Neural cell (in vitro differentiated cells): ENCODE measurements at regions not wholly inside any gene's neighbourhood (a gene's known extent, or its start where the extent isn't known, plus 50 kb on each side); places are given as distances from the start of the nearest gene placed in this dataset.

ENCODE experiments used
- H2AFZ ChIP-seq: fragments of 200-600, 300-800 bp; sonication (generic), shearing (Covaris generic); 2 replicates; pipeline ENCODE4 v1.6.0; 2014; ENCODE audit warnings: low read depth, mild to moderate bottlenecking, antibody characterized with exemption, low read length, moderate library complexity
- H3F3A ChIP-seq: fragments of 200-600 bp; shearing (Covaris generic); 2 replicates; pipeline ENCODE4 v1.6.1; 2016; ENCODE audit warnings: mild to moderate bottlenecking, moderate library complexity, mixed read lengths, antibody characterized with exemption, low read length; ENCODE audit not compliant: insufficient read depth, poor library complexity, severe bottlenecking
- H3K27ac ChIP-seq: fragments of 200-600, 300-800 bp; sonication (generic), shearing (Covaris generic); 2 replicates; pipeline ENCODE4 v1.5.1; 2014; ENCODE audit warnings: mild to moderate bottlenecking, low read length, moderate library complexity
- H3K27me3 ChIP-seq: fragments of 300-800, 200-600 bp; sonication (generic), shearing (Covaris generic); 2 replicates; pipeline ENCODE4 v1.6.0; 2014; ENCODE audit warnings: mild to moderate bottlenecking, low read depth, low read length, moderate library complexity; ENCODE audit not compliant: insufficient read depth
- H3K36me3 ChIP-seq: fragments of 300-800, 200-600 bp; sonication (generic), shearing (Covaris generic); 2 replicates; pipeline ENCODE4 v1.5.1; 2014; ENCODE audit warnings: mild to moderate bottlenecking, antibody characterized with exemption, low read length, moderate library complexity; ENCODE audit not compliant: insufficient read depth
- H3K4me2 ChIP-seq: fragments of 300-800, 200-600 bp; sonication (generic), shearing (Covaris generic); 2 replicates; pipeline ENCODE4 v1.6.0; 2014; ENCODE audit warnings: mild to moderate bottlenecking, low read length
- H3K4me3 ChIP-seq: fragments of 300-800, 200-600 bp; sonication (generic), shearing (Covaris generic); 2 replicates; pipeline ENCODE4 v1.5.1; 2014; ENCODE audit warnings: mild to moderate bottlenecking, low read length, moderate library complexity
- H3K79me2 ChIP-seq: fragments of 200-600 bp; shearing (Covaris generic); replicated peaks from 2 replicates; pipeline ENCODE4 v1.6.0; 2014; ENCODE audit warnings: mild to moderate bottlenecking, low read length, moderate library complexity; ENCODE audit not compliant: insufficient read depth
- H3K9ac ChIP-seq: fragments of 300-800, 200-600 bp; sonication (generic), shearing (Covaris generic); 2 replicates; pipeline ENCODE4 v1.6.1; 2016; ENCODE audit warnings: mild to moderate bottlenecking, low read length, mixed read lengths
- H3K9me2 ChIP-seq: fragments of 200-600 bp; shearing (Covaris generic); 2 replicates; pipeline ENCODE4 v1.6.1; 2016; ENCODE audit warnings: mild to moderate bottlenecking, low read length, mixed read lengths; ENCODE audit not compliant: insufficient read depth
- H3K9me3 ChIP-seq: fragments of 200-600, 300-800 bp; sonication (generic), shearing (Covaris generic); 2 replicates; pipeline ENCODE4 v1.6.1; 2016; ENCODE audit warnings: mild to moderate bottlenecking, mixed run types, low read length, moderate library complexity, mixed read lengths
- H4K20me1 ChIP-seq: fragments of 200-600 bp; shearing (Covaris generic); 2 replicates; pipeline ENCODE4 v1.6.1; 2016; ENCODE audit warnings: mild to moderate bottlenecking, mixed run types; ENCODE audit not compliant: insufficient read depth
- EP300 ChIP-seq: fragments of 450-650 bp; conservative IDR thresholded peaks from 2 replicates; pipeline ENCODE4 v1.6.1; 2014; ENCODE audit warnings: antibody characterized with exemption, mild to moderate bottlenecking, moderate library complexity; ENCODE audit not compliant: poor library complexity, severe bottlenecking
- EZH2 ChIP-seq: fragments of 200-600, 300-800 bp; shearing (Covaris generic), sonication (generic); IDR thresholded peaks from 2 replicates; pipeline ENCODE4 v1.6.1; 2014; ENCODE audit warnings: antibody characterized with exemption, low read length, borderline replicate concordance, mild to moderate bottlenecking; ENCODE audit not compliant: insufficient read depth, poor library complexity, severe bottlenecking
- MXI1 ChIP-seq: fragments of 450-650 bp; conservative IDR thresholded peaks from 2 replicates; pipeline ENCODE4 v1.6.1; 2014; ENCODE audit warnings: antibody characterized with exemption, mild to moderate bottlenecking; ENCODE audit not compliant: poor library complexity, severe bottlenecking
- POLR2AphosphoS5 ChIP-seq: IDR thresholded peaks from 2 replicates; pipeline ENCODE4 v1.6.1; 2012
- RAD21 ChIP-seq: fragments of 450-650 bp; conservative IDR thresholded peaks from 2 replicates; pipeline ENCODE4 v1.6.1; 2014; ENCODE audit warnings: antibody characterized with exemption, mild to moderate bottlenecking, moderate library complexity
- SMC3 ChIP-seq: fragments of 450-650 bp; conservative IDR thresholded peaks from 2 replicates; pipeline ENCODE4 v1.6.1; 2014; ENCODE audit warnings: antibody characterized with exemption, mild to moderate bottlenecking, moderate library complexity; ENCODE audit not compliant: poor library complexity
- TAF1 ChIP-seq: IDR thresholded peaks from 2 replicates; pipeline ENCODE4 v1.6.1; 2012; ENCODE audit warnings: low read depth
- TF ChIP-seq, protein P1 (sequence below): IDR thresholded peaks from 2 replicates; pipeline ENCODE4 v1.6.1; 2012; ENCODE audit warnings: borderline replicate concordance
- TF ChIP-seq, protein P2 (sequence below): fragments of 450-650 bp; IDR thresholded peaks from 2 replicates; pipeline ENCODE4 v1.5.1; 2014; ENCODE audit warnings: antibody characterized with exemption, mild to moderate bottlenecking, moderate library complexity; ENCODE audit not compliant: poor library complexity, severe bottlenecking

- Histone ChIP-seq H3K4me2 (no peak overlapping the region), H2AFZ (no peak overlapping the region)
Observed at GRCh38 chr10:130741901-130742855, 569.3 kb downstream of the TCERG1L start.

GRCh38 chr10:130742941-130743675, 568.4 kb downstream of the TCERG1L start:
- no peak overlapping the region for H2AFZ ChIP-seq
- no peak for TF ChIP-seq POLR2AphosphoS5
- no peak for TF ChIP-seq TAF1
- H3K27me3 ChIP-seq, result no peaks in the 10 kb centered on the region
- no peaks in the 10 kb centered on the region for H3K9me3 ChIP-seq
- no peaks in the 10 kb centered on the region for H3K79me2 ChIP-seq
- H4K20me1 ChIP-seq, result no peaks in the 10 kb centered on the region
- no peak overlapping the region for H3K27ac ChIP-seq
- no peaks in the 10 kb centered on the region for H3F3A ChIP-seq
- no peak overlapping the region for H3K4me3 ChIP-seq
- no peaks in the 10 kb centered on the region for H3K36me3 ChIP-seq
- no peak overlapping the region for H3K9ac ChIP-seq
- no peak overlapping the region for H3K4me2 ChIP-seq
- H3K9me2 ChIP-seq, result no peaks in the 10 kb centered on the region

More at GRCh38 chr10:130741901-130742855, 569.3 kb downstream of the TCERG1L start:
- Histone ChIP-seq H3K9me3 (no peaks in the 10 kb centered on the region), H3K9ac (no peak overlapping the region), H3K79me2 (no peaks in the 10 kb centered on the region), H3K4me3 (no peak overlapping the region), H3K9me2 (no peaks in the 10 kb centered on the region), H4K20me1 (no peaks in the 10 kb centered on the region), H3K27me3 (no peaks in the 10 kb centered on the region), H3K36me3 (no peaks in the 10 kb centered on the region), H3K27ac (no peak overlapping the region), H3F3A (no peaks in the 10 kb centered on the region)
- TF ChIP-seq, protein P1, sequence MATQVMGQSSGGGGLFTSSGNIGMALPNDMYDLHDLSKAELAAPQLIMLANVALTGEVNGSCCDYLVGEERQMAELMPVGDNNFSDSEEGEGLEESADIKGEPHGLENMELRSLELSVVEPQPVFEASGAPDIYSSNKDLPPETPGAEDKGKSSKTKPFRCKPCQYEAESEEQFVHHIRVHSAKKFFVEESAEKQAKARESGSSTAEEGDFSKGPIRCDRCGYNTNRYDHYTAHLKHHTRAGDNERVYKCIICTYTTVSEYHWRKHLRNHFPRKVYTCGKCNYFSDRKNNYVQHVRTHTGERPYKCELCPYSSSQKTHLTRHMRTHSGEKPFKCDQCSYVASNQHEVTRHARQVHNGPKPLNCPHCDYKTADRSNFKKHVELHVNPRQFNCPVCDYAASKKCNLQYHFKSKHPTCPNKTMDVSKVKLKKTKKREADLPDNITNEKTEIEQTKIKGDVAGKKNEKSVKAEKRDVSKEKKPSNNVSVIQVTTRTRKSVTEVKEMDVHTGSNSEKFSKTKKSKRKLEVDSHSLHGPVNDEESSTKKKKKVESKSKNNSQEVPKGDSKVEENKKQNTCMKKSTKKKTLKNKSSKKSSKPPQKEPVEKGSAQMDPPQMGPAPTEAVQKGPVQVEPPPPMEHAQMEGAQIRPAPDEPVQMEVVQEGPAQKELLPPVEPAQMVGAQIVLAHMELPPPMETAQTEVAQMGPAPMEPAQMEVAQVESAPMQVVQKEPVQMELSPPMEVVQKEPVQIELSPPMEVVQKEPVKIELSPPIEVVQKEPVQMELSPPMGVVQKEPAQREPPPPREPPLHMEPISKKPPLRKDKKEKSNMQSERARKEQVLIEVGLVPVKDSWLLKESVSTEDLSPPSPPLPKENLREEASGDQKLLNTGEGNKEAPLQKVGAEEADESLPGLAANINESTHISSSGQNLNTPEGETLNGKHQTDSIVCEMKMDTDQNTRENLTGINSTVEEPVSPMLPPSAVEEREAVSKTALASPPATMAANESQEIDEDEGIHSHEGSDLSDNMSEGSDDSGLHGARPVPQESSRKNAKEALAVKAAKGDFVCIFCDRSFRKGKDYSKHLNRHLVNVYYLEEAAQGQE, result no peak
- TF ChIP-seq EZH2, result no peak
- TF ChIP-seq EP300, result no peak
- TF ChIP-seq RAD21, result no peak
- TF ChIP-seq TAF1, result no peak
- TF ChIP-seq POLR2AphosphoS5, result no peak
- TF ChIP-seq, protein P2, sequence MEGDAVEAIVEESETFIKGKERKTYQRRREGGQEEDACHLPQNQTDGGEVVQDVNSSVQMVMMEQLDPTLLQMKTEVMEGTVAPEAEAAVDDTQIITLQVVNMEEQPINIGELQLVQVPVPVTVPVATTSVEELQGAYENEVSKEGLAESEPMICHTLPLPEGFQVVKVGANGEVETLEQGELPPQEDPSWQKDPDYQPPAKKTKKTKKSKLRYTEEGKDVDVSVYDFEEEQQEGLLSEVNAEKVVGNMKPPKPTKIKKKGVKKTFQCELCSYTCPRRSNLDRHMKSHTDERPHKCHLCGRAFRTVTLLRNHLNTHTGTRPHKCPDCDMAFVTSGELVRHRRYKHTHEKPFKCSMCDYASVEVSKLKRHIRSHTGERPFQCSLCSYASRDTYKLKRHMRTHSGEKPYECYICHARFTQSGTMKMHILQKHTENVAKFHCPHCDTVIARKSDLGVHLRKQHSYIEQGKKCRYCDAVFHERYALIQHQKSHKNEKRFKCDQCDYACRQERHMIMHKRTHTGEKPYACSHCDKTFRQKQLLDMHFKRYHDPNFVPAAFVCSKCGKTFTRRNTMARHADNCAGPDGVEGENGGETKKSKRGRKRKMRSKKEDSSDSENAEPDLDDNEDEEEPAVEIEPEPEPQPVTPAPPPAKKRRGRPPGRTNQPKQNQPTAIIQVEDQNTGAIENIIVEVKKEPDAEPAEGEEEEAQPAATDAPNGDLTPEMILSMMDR, result no peak
- no peak for TF ChIP-seq MXI1
- no peak for TF ChIP-seq SMC3
